WTC11 (cell line): ENCODE measurements at regions not wholly inside any gene's neighbourhood (a gene's known extent, or its start where the extent isn't known, plus 50 kb on each side); places are given as distances from the start of the nearest gene placed in this dataset.
"Not testable (repeated sequence)": the region's sequence is repeated elsewhere in the genome, so short reads cannot be mapped to it uniquely, and the experiment has no call there.

Experiments
- ATAC-seq: fragments of 200-7000 bp; cut with Tn5 transposase; 2 replicates; pipeline ENCODE4 v1.10.0; 2021; ENCODE audit warnings: mild to moderate bottlenecking, moderate library complexity
- CTCF ChIA-PET: fragments of 300-600 bp; sonication (Branson Sonifier 250); formaldehyde crosslinking; loops from one replicate; lab custom pipeline; 2021; ENCODE audit warnings: antibody characterized with exemption; lab: Charles Lee
- POLR2A ChIA-PET: fragments of 350-600 bp; sonication (Branson Sonifier 250); formaldehyde crosslinking; loops from one replicate; lab custom pipeline; 2021; ENCODE audit warnings: antibody characterized with exemption; lab: Charles Lee
- DNase-seq: peaks from one replicate; pipeline ENCODE4 v3.0.0; 2021; ENCODE audit warnings: low spot score
- H3K27ac Mint-ChIP-seq: 2 replicates; pipeline ENCODE4 v1.8.0; 2021; ENCODE audit warnings: mixed read lengths
- H3K27me3 Mint-ChIP-seq: 2 replicates; pipeline ENCODE4 v1.8.0; 2021; ENCODE audit warnings: low read depth, mild to moderate bottlenecking, moderate library complexity, mixed read lengths
- H3K36me3 Mint-ChIP-seq: 2 replicates; pipeline ENCODE4 v1.8.0; 2021; ENCODE audit warnings: mixed read lengths
- H3K4me1 Mint-ChIP-seq: 2 replicates; pipeline ENCODE4 v1.8.0; 2022; ENCODE audit warnings: mixed read lengths
- H3K4me3 Mint-ChIP-seq: 2 replicates; pipeline ENCODE4 v1.8.0; 2021; ENCODE audit warnings: mild to moderate bottlenecking, moderate library complexity, mixed read lengths
- H3K9me3 Mint-ChIP-seq: 2 replicates; pipeline ENCODE4 v1.8.0; 2021; ENCODE audit warnings: mixed read lengths
- AR ChIP-seq: fragments of 250-450 bp; sonication (Bioruptor Pico); IDR thresholded peaks from 2 replicates; pipeline ENCODE4 v1.9.0; 2021; ENCODE audit warnings: mild to moderate bottlenecking
- E2F1 ChIP-seq: sonication (generic); formaldehyde crosslinking; IDR thresholded peaks from 2 replicates; pipeline ENCODE4 v1.8.0; 2022; ENCODE audit warnings: mild to moderate bottlenecking, missing genetic modification reagents
- FOXK1 ChIP-seq: sonication (generic); formaldehyde crosslinking; IDR thresholded peaks from 2 replicates; pipeline ENCODE4 v1.8.0; 2022; ENCODE audit warnings: mild to moderate bottlenecking, moderate library complexity, missing genetic modification reagents
- HMGXB4 ChIP-seq: sonication (generic); formaldehyde crosslinking; IDR thresholded peaks from 2 replicates; pipeline ENCODE4 v1.8.1; 2023; ENCODE audit warnings: mild to moderate bottlenecking, moderate library complexity, missing genetic modification reagents
- JAZF1 ChIP-seq: fragments of 250-450 bp; sonication (Bioruptor Pico); IDR thresholded peaks from 2 replicates; pipeline ENCODE4 v1.9.0; 2021; ENCODE audit warnings: moderate library complexity, mild to moderate bottlenecking, inconsistent platforms
- SMAD3 ChIP-seq: sonication (generic); formaldehyde crosslinking; IDR thresholded peaks from 2 replicates; pipeline ENCODE4 v1.8.0; 2022; ENCODE audit warnings: missing genetic modification reagents, mild to moderate bottlenecking, borderline replicate concordance
- ZNF232 ChIP-seq: sonication (generic); formaldehyde crosslinking; IDR thresholded peaks from 2 replicates; pipeline ENCODE4 v1.8.0; 2022; ENCODE audit warnings: mild to moderate bottlenecking, missing genetic modification reagents
- ZNF416 ChIP-seq: fragments of 250-450 bp; sonication (Bioruptor Pico); IDR thresholded peaks from 2 replicates; pipeline ENCODE4 v1.9.0; 2021; ENCODE audit warnings: mild to moderate bottlenecking, inconsistent platforms
- ZNF512 ChIP-seq: sonication (generic); formaldehyde crosslinking; IDR thresholded peaks from 2 replicates; pipeline ENCODE4 v1.8.1; 2022; ENCODE audit warnings: missing genetic modification reagents, borderline replicate concordance
- TF ChIP-seq, protein P1 (sequence below): sonication (generic); formaldehyde crosslinking; conservative IDR thresholded peaks from 2 replicates; pipeline ENCODE4 v1.8.1; 2023; ENCODE audit warnings: mild to moderate bottlenecking, low read depth, missing genetic modification reagents, moderate library complexity
- TF ChIP-seq, protein P2 (sequence below): sonication (generic); formaldehyde crosslinking; IDR thresholded peaks from 2 replicates; pipeline ENCODE4 v1.8.1; 2022; ENCODE audit warnings: mild to moderate bottlenecking, moderate library complexity, missing genetic modification reagents

GRCh38 chr6:57822896-57823358, 505.5 kb downstream of the PRIM2 start (continued):
- TF ChIP-seq ZNF512 (CRISPR knock-in tag) (no peak), JAZF1 (CRISPR knock-in tag) (no peak), AR (CRISPR knock-in tag) (peak; percentile 84; the same call in 1 of the 2 replicates), SMAD3 (CRISPR knock-in tag) (no peak), HMGXB4 (CRISPR knock-in tag) (0 out of 2 replicates have a peak, but pooled peaks have one; percentile 60), E2F1 (CRISPR knock-in tag) (no peak), ZNF416 (CRISPR knock-in tag) (peak; percentile 70; the same call in 1 of the 2 replicates), ZNF232 (CRISPR knock-in tag) (no peak), FOXK1 (CRISPR knock-in tag) (no peak)
- TF ChIP-seq, protein P1, sequence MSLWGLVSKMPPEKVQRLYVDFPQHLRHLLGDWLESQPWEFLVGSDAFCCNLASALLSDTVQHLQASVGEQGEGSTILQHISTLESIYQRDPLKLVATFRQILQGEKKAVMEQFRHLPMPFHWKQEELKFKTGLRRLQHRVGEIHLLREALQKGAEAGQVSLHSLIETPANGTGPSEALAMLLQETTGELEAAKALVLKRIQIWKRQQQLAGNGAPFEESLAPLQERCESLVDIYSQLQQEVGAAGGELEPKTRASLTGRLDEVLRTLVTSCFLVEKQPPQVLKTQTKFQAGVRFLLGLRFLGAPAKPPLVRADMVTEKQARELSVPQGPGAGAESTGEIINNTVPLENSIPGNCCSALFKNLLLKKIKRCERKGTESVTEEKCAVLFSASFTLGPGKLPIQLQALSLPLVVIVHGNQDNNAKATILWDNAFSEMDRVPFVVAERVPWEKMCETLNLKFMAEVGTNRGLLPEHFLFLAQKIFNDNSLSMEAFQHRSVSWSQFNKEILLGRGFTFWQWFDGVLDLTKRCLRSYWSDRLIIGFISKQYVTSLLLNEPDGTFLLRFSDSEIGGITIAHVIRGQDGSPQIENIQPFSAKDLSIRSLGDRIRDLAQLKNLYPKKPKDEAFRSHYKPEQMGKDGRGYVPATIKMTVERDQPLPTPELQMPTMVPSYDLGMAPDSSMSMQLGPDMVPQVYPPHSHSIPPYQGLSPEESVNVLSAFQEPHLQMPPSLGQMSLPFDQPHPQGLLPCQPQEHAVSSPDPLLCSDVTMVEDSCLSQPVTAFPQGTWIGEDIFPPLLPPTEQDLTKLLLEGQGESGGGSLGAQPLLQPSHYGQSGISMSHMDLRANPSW: no peak
- TF ChIP-seq, protein P2, sequence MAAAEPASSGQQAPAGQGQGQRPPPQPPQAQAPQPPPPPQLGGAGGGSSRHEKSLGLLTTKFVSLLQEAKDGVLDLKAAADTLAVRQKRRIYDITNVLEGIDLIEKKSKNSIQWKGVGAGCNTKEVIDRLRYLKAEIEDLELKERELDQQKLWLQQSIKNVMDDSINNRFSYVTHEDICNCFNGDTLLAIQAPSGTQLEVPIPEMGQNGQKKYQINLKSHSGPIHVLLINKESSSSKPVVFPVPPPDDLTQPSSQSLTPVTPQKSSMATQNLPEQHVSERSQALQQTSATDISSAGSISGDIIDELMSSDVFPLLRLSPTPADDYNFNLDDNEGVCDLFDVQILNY (CRISPR knock-in tag): no peak

DNA sequence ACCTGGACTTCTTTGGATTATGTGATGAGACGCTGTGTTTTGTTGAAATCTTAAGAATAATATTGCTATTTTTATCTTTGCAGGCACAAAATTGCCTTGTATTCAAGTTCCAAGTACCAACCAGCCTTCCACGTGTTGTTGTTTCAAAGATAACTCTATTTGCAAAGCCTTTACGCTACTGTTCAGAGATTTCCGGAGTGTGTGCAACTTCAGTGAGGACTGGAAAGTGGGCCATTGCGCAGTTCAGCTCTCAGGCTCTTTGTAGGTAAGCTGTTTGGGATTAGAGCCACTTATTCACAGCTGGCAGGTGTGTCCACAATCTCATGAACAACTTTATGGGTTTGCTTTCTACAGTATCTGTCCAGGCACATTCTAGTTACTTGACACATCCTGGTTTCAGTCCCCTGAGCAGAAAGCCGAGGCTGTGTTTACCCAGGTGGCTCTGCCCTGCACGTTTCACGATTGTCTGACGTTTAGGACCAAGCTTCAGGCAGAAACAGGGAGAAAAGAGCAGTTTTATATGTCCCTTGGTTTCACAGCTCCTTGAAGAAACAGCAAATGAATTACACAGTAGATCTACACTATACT, 520.3 kb downstream of the PRIM2 start:
- CTCF ChIA-PET, H3K36me3 Mint-ChIP-seq, H3K4me3 Mint-ChIP-seq, POLR2A ChIA-PET, H3K4me1 Mint-ChIP-seq, ATAC-seq, DNase-seq, H3K27ac Mint-ChIP-seq, H3K9me3 Mint-ChIP-seq: not testable (repeated sequence)
- peaks cover 10% of the 10 kb centered on the region for H3K27me3 Mint-ChIP-seq

GRCh38 chr6:57841551-57841950, 524.1 kb downstream of the PRIM2 start:
- H3K36me3 Mint-ChIP-seq, CTCF ChIA-PET, H3K4me3 Mint-ChIP-seq, DNase-seq, POLR2A ChIA-PET, H3K4me1 Mint-ChIP-seq, H3K27ac Mint-ChIP-seq, ATAC-seq, H3K9me3 Mint-ChIP-seq: not testable (repeated sequence)
- H3K27me3 Mint-ChIP-seq: peaks cover 15% of the 10 kb centered on the region

- H3K27ac Mint-ChIP-seq, POLR2A ChIA-PET, CTCF ChIA-PET, H3K4me1 Mint-ChIP-seq, H3K9me3 Mint-ChIP-seq, H3K36me3 Mint-ChIP-seq: not testable (repeated sequence)
- peaks cover 65% of the 10 kb centered on the region for H3K27me3 Mint-ChIP-seq
- ATAC-seq (peak; percentile 98), DNase-seq (peak; percentile 50)
- peak overlapping the region; percentile 63 for H3K4me3 Mint-ChIP-seq
Observed at GRCh38 chr6:57853745-57854407, 536.4 kb downstream of the PRIM2 start.

GRCh38 chr6:57860481-57861315, 543.3 kb downstream of the PRIM2 start:
- H3K9me3 Mint-ChIP-seq, H3K4me1 Mint-ChIP-seq, H3K27me3 Mint-ChIP-seq, POLR2A ChIA-PET, H3K36me3 Mint-ChIP-seq, H3K4me3 Mint-ChIP-seq, H3K27ac Mint-ChIP-seq, ATAC-seq, CTCF ChIA-PET, DNase-seq: not testable (repeated sequence)
